ENCODE measurements at regions not wholly inside any gene's neighbourhood (a gene's known extent, or its start where the extent isn't known, plus 50 kb on each side); places are given as distances from the start of the nearest gene placed in this dataset.
A peak's percentile ranks its signal among the peaks of the same experiment; 100 is the strongest.

DNA sequence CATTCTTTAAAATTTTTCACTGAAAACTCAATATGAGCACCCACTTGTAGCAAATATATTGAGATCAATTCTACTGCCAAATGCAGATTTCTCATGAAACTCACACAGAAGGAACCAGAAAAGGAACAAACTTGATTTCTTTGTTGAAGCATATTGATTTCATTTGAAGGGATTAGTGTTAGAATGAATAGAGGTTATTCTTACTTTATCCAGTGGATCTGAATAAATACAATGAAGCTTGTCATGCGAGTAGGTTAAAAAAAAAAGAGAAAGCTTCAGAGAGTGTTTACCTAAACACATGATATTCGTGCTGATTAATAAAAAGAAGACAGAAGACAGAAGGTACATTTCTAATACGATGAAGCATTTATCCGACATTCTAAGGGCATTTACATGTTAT lies 226.7 kb upstream of the ZSWIM2 start:
- Histone ChIP-seq H3K27me3 (ENCODE audit: insufficient read depth, insufficient read length) (no peaks in the 10 kb centered on the region), H3K36me3 (ENCODE audit: insufficient read depth, insufficient read length, low read length) (no peaks in the 10 kb centered on the region), H3K9me3 (ENCODE audit: insufficient read depth, low read length) (no peaks in the 10 kb centered on the region), H3K4me3 (ENCODE audit: insufficient read length, low read depth) (no peak overlapping the region), H3K4me1 (ENCODE audit: insufficient read depth, insufficient read length) (no peaks in the 10 kb centered on the region), H3K9ac (ENCODE audit: insufficient read length, low read depth) (no peak overlapping the region)
- TF ChIP-seq ZNF274 (IDR thresholded peaks at IDR 0.05; ENCODE audit: low read depth, low read length) (no peak), YY1 (IDR thresholded peaks at IDR 0.05; ENCODE audit: insufficient read depth, insufficient read length) (no peak), SUZ12 (IDR thresholded peaks at IDR 0.05; ENCODE audit: extremely low read depth, insufficient read depth, insufficient read length) (no peak)
- no peak for DNase-seq (ENCODE audit: low read depth, low spot score)

DNA sequence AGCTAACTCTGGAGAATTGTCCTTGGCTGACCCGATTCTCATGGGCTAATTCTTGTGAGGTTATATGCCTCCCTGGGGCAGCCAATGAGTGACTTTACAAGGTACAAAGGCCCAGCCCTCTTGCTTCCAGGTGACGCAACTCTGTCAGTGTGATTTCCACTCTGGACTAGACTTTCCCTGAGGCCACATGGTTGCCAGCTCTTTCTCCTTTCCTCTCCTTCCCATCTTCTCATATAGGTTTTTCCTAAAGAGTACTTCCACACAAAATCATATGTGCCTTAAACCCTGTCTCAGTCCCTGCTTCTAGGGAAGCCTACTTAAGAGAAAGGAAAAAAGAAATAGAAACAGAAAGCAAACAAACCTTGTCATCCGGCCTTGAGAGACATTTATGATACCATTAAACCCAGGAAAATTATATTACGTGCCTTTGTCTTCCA lies 226.2 kb upstream of the ZSWIM2 start:
- H3K36me3 ChIP-seq (ENCODE audit: insufficient read depth, insufficient read length, low read length): no peaks in the 10 kb centered on the region
- DNase-seq (ENCODE audit: low read depth, low spot score): no peak
- no peak overlapping the region for H3K4me3 ChIP-seq (ENCODE audit: insufficient read length, low read depth)
- TF ChIP-seq YY1 (IDR thresholded peaks at IDR 0.05; ENCODE audit: insufficient read depth, insufficient read length) (no peak), SUZ12 (IDR thresholded peaks at IDR 0.05; ENCODE audit: extremely low read depth, insufficient read depth, insufficient read length) (no peak), ZNF274 (IDR thresholded peaks at IDR 0.05; ENCODE audit: low read depth, low read length) (no peak)
- H3K9me3 ChIP-seq (ENCODE audit: insufficient read depth, low read length): no peaks in the 10 kb centered on the region
- no peaks in the 10 kb centered on the region for H3K27me3 ChIP-seq (ENCODE audit: insufficient read depth, insufficient read length)
- H3K9ac ChIP-seq (ENCODE audit: insufficient read length, low read depth): no peak overlapping the region
- no peaks in the 10 kb centered on the region for H3K4me1 ChIP-seq (ENCODE audit: insufficient read depth, insufficient read length)

DNA sequence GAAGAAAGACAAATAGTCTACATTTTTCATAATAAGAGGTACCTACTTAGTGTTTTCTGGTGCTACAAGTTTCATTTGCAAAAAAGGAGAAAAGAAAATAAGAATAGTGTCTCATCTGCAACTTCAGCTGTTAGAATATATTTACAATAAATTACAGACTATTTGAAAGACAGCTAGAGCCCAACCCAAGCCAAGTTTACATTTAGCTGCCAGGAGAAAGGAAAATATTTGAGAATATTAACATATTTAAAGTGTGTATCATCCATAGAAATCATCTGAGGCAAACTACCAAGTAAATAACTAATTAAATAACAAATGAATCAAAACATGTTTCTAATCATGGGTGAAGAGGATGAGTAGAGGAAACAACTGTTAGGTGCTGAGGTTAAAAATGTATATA lies 209.2 kb upstream of the ZSWIM2 start:
- TF ChIP-seq YY1 (IDR thresholded peaks at IDR 0.05; ENCODE audit: insufficient read depth, insufficient read length) (no peak), SUZ12 (IDR thresholded peaks at IDR 0.05; ENCODE audit: extremely low read depth, insufficient read depth, insufficient read length) (no peak), ZNF274 (IDR thresholded peaks at IDR 0.05; ENCODE audit: low read depth, low read length) (no peak)
- H3K9me3 ChIP-seq (ENCODE audit: insufficient read depth, low read length): no peaks in the 10 kb centered on the region

GRCh38 chr2:187057466-187057865 lies 208.5 kb upstream of the ZSWIM2 start:
- no peaks in the 10 kb centered on the region for H3K4me1 ChIP-seq (ENCODE audit: insufficient read depth, insufficient read length)
- TF ChIP-seq ZNF274 (IDR thresholded peaks at IDR 0.05; ENCODE audit: low read depth, low read length): no peak
- no peak for TF ChIP-seq SUZ12 (IDR thresholded peaks at IDR 0.05; ENCODE audit: extremely low read depth, insufficient read depth, insufficient read length)
- no peak for TF ChIP-seq YY1 (IDR thresholded peaks at IDR 0.05; ENCODE audit: insufficient read depth, insufficient read length)
- H3K9me3 ChIP-seq (ENCODE audit: insufficient read depth, low read length): no peaks in the 10 kb centered on the region
- no peaks in the 10 kb centered on the region for H3K27me3 ChIP-seq (ENCODE audit: insufficient read depth, insufficient read length)
- no peaks in the 10 kb centered on the region for H3K36me3 ChIP-seq (ENCODE audit: insufficient read depth, insufficient read length, low read length)
- H3K9ac ChIP-seq (ENCODE audit: insufficient read length, low read depth): no peak overlapping the region
- H3K4me3 ChIP-seq (ENCODE audit: insufficient read length, low read depth): no peak overlapping the region
- DNase-seq (ENCODE audit: low read depth, low spot score): no peak

More for the DNA sequence above, 209.2 kb upstream of the ZSWIM2 start:
- Histone ChIP-seq H3K4me1 (ENCODE audit: insufficient read depth, insufficient read length) (no peaks in the 10 kb centered on the region), H3K9ac (ENCODE audit: insufficient read length, low read depth) (no peak overlapping the region), H3K27me3 (ENCODE audit: insufficient read depth, insufficient read length) (no peaks in the 10 kb centered on the region), H3K4me3 (ENCODE audit: insufficient read length, low read depth) (no peak overlapping the region), H3K36me3 (ENCODE audit: insufficient read depth, insufficient read length, low read length) (no peaks in the 10 kb centered on the region)
- no peak for DNase-seq (ENCODE audit: low read depth, low spot score)

GRCh38 chr2:187056416-187057334 lies 207.7 kb upstream of the ZSWIM2 start:
- Histone ChIP-seq H3K9me3 (ENCODE audit: insufficient read depth, low read length) (no peaks in the 10 kb centered on the region), H3K4me3 (ENCODE audit: insufficient read length, low read depth) (no peak overlapping the region), H3K9ac (ENCODE audit: insufficient read length, low read depth) (no peak overlapping the region), H3K27me3 (ENCODE audit: insufficient read depth, insufficient read length) (no peaks in the 10 kb centered on the region), H3K4me1 (ENCODE audit: insufficient read depth, insufficient read length) (no peaks in the 10 kb centered on the region), H3K36me3 (ENCODE audit: insufficient read depth, insufficient read length, low read length) (no peaks in the 10 kb centered on the region)
- no peak for TF ChIP-seq SUZ12 (IDR thresholded peaks at IDR 0.05; ENCODE audit: extremely low read depth, insufficient read depth, insufficient read length)
- TF ChIP-seq ZNF274 (IDR thresholded peaks at IDR 0.05; ENCODE audit: low read depth, low read length): no peak
- TF ChIP-seq YY1 (IDR thresholded peaks at IDR 0.05; ENCODE audit: insufficient read depth, insufficient read length): no peak
- DNase-seq (ENCODE audit: low read depth, low spot score): no peak

DNA sequence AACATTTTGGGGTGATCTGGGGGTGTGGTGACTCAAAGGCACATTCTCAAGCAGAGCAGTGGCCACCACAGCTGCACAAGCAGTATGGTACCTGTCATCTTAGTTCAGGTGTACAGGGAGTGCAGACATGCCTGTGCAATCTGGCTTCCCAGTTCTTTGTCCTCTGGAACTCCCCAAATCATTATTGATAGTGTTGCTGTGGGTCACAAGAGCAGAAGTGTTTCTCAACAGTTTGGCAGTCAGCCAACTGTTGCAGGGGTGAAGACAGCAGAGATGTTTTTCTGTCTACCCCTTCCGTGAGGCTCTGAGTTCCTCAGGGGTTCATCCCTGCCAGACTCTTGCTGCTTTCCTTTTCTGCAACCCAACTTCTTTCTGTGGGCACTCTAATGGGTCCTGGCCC lies 206.5 kb upstream of the ZSWIM2 start:
- no peaks in the 10 kb centered on the region for H3K4me1 ChIP-seq (ENCODE audit: insufficient read depth, insufficient read length)
- H3K27me3 ChIP-seq (ENCODE audit: insufficient read depth, insufficient read length): no peaks in the 10 kb centered on the region
- no peak overlapping the region for H3K9ac ChIP-seq (ENCODE audit: insufficient read length, low read depth)
- no peak for DNase-seq (ENCODE audit: low read depth, low spot score)
- no peak for TF ChIP-seq SUZ12 (IDR thresholded peaks at IDR 0.05; ENCODE audit: extremely low read depth, insufficient read depth, insufficient read length)
- no peak for TF ChIP-seq YY1 (IDR thresholded peaks at IDR 0.05; ENCODE audit: insufficient read depth, insufficient read length)
- TF ChIP-seq ZNF274 (IDR thresholded peaks at IDR 0.05; ENCODE audit: low read depth, low read length): no peak
- no peak overlapping the region for H3K4me3 ChIP-seq (ENCODE audit: insufficient read length, low read depth)
- no peaks in the 10 kb centered on the region for H3K9me3 ChIP-seq (ENCODE audit: insufficient read depth, low read length)
- H3K36me3 ChIP-seq (ENCODE audit: insufficient read depth, insufficient read length, low read length): no peaks in the 10 kb centered on the region

- Histone ChIP-seq H3K4me3 (ENCODE audit: insufficient read length, low read depth) (no peak overlapping the region), H3K4me1 (ENCODE audit: insufficient read depth, insufficient read length) (no peaks in the 10 kb centered on the region), H3K36me3 (ENCODE audit: insufficient read depth, insufficient read length, low read length) (no peaks in the 10 kb centered on the region), H3K9ac (ENCODE audit: insufficient read length, low read depth) (no peak overlapping the region), H3K27me3 (ENCODE audit: insufficient read depth, insufficient read length) (no peaks in the 10 kb centered on the region), H3K9me3 (ENCODE audit: insufficient read depth, low read length) (no peaks in the 10 kb centered on the region)
- DNase-seq (ENCODE audit: low read depth, low spot score): peak; percentile 5
- no peak for TF ChIP-seq YY1 (IDR thresholded peaks at IDR 0.05; ENCODE audit: insufficient read depth, insufficient read length)
- no peak for TF ChIP-seq SUZ12 (IDR thresholded peaks at IDR 0.05; ENCODE audit: extremely low read depth, insufficient read depth, insufficient read length)
- TF ChIP-seq ZNF274 (IDR thresholded peaks at IDR 0.05; ENCODE audit: low read depth, low read length): no peak
Measured at GRCh38 chr2:187054501-187055319, 205.7 kb upstream of the ZSWIM2 start.

Data from NT2/D1 (cell line).